Loucy (cell line): ENCODE measurements at regions not wholly inside any gene's neighbourhood (a gene's known extent, or its start where the extent isn't known, plus 50 kb on each side); places are given as distances from the start of the nearest gene placed in this dataset.

Experiments used
- EZH2phosphoT487 ChIP-seq: fragments of 200-600 bp; IDR thresholded peaks from 2 replicates; pipeline ENCODE4 v1.6.1; 2018; ENCODE audit warnings: antibody characterized with exemption, mild to moderate bottlenecking, moderate library complexity, borderline replicate concordance
- TF ChIP-seq, protein P1 (sequence below): fragments of 200-600 bp; sonication (generic); conservative IDR thresholded peaks from 2 replicates; pipeline ENCODE4 v1.5.1; 2014; ENCODE audit warnings: mild to moderate bottlenecking, antibody characterized with exemption, low read length

GRCh38 chr4:13851085-13851940 is 223.8 kb upstream of the BOD1L1 start:
- TF ChIP-seq, protein P1, sequence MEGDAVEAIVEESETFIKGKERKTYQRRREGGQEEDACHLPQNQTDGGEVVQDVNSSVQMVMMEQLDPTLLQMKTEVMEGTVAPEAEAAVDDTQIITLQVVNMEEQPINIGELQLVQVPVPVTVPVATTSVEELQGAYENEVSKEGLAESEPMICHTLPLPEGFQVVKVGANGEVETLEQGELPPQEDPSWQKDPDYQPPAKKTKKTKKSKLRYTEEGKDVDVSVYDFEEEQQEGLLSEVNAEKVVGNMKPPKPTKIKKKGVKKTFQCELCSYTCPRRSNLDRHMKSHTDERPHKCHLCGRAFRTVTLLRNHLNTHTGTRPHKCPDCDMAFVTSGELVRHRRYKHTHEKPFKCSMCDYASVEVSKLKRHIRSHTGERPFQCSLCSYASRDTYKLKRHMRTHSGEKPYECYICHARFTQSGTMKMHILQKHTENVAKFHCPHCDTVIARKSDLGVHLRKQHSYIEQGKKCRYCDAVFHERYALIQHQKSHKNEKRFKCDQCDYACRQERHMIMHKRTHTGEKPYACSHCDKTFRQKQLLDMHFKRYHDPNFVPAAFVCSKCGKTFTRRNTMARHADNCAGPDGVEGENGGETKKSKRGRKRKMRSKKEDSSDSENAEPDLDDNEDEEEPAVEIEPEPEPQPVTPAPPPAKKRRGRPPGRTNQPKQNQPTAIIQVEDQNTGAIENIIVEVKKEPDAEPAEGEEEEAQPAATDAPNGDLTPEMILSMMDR = no peak
- TF ChIP-seq EZH2phosphoT487 = no peak
